Activated T-cell treated with anti-CD3 and anti-CD28 coated beads for 4 hours (primary cell): ENCODE measurements at regions not wholly inside any gene's neighbourhood (a gene's known extent, or its start where the extent isn't known, plus 50 kb on each side); places are given as distances from the start of the nearest gene placed in this dataset.

Experiments
- DNase-seq: peaks from one replicate; pipeline ENCODE4 v3.0.0-alpha.2; 2020

DNA sequence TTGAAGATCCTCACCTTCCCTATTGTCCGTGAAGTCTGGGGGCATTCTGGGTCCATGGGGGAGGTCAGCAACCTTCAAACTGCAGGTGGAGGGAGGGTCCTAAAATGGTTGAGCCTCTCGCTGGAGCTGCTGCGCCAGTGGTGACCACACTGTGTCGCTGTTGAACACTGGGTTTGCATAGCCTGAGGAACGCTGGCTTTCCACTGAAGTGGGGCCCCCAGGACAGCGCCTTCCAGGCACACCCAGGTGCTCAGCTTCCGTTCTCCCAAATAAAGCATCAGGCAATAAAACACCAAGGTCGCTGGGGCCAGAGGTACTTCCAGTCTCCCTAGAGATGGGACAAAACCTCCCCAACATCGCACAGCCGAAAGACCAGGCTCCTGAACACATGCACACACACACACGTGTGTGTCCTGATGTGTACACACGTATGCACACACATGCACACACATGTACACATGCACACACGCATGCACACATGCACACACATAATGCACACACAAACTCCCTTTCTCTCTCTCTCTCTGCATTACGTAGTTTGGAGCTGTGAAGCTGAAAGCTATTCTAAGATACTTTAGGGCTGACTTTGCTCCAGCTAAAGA, 120.6 kb downstream of the IRF8 start:
- no peak for DNase-seq

GRCh38 chr16:86020971-86021370, 122.0 kb downstream of the IRF8 start:
- no peak for DNase-seq

- no peak for DNase-seq
Observed at GRCh38 chr16:86022381-86022960, 123.5 kb downstream of the IRF8 start.

- DNase-seq = no peak
Observed at GRCh38 chr16:86024210-86024609, 125.2 kb downstream of the IRF8 start.

GRCh38 chr16:86025706-86026105, 126.7 kb downstream of the IRF8 start:
- no peak for DNase-seq

- DNase-seq = no peak
Observed at GRCh38 chr16:86026171-86026910, 127.4 kb downstream of the IRF8 start.

- no peak for DNase-seq
Observed at GRCh38 chr16:86026916-86027315, 128.0 kb downstream of the IRF8 start.

GRCh38 chr16:86027373-86028126, 128.6 kb downstream of the IRF8 start:
- DNase-seq = no peak

- no peak for DNase-seq
Observed at GRCh38 chr16:86029131-86029741, 130.3 kb downstream of the IRF8 start.

- DNase-seq = no peak
Observed at GRCh38 chr16:86030116-86030515, 131.2 kb downstream of the IRF8 start.

DNA sequence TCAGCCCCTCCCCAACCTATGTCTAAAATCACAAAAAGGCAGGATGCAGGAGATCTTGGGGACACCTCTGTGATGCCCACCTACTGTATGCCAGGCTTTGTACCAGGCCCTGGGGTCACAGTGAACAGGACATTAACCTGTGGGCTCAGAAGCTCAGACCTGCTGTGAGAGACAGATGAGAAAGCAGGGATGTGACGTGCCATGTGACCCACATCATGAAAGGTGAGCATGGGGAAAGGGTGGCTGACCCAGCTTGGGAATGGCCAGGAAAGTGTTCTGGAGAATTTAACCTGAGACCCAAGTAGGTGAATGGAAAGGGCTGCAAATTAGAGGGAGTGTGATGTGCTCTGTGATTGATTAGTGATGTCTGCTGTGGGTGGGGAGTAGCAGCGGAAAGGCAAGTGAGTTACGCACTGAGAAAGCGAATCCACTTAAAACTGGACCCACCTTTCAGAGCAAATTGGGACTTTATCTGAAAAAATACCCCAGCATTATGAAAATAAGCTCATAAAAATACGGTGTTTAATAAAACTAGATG, 132.2 kb downstream of the IRF8 start:
- DNase-seq = no peak

- no peak for DNase-seq
Observed at GRCh38 chr16:86033016-86033474, 134.1 kb downstream of the IRF8 start.

GRCh38 chr16:86033971-86034370, 135.0 kb downstream of the IRF8 start:
- DNase-seq = no peak

DNA sequence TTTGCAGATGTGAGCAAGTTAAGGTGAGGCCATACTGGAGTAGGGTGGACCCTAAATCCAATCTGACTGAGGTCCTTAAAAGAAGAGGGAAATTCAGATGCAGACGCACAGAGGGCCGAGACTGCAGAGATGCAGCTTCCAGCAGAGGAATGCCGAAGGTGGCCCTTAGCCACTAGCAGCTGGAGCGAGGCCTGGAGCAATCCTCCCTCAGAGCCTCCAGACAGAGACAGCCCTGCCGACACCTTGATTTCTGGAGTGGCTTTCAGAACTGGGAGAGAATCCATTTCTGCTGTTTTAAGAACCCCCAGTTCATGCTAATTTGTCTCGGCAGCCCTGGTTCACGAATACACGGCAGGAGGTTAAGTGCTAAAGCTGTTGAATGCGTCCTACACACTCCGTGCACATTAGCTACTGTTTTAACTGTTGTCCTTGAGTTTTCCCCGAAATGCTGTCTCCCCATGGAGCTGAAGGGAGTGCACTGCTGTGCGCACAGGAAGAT, 135.5 kb downstream of the IRF8 start:
- DNase-seq = no peak

DNA sequence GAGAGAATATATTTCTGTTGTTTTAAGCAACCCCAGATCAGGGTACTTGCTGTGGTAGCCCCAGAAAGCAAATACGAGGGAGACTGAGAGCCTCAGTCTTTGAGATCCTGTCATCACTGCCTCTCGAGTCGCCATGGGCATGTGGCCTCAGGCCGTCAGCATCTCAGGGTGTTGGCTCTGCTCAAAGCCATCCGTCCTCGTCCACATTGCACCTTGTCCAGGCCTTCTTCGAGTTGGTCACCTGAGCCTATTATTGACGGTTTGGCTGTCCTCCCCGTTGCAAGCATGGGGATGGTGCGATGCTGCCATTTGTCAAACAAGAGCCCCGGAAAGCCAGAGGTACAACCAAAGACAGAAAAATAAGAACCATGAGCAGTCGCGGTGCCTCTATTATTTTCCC, 136.9 kb downstream of the IRF8 start:
- no peak for DNase-seq

DNA sequence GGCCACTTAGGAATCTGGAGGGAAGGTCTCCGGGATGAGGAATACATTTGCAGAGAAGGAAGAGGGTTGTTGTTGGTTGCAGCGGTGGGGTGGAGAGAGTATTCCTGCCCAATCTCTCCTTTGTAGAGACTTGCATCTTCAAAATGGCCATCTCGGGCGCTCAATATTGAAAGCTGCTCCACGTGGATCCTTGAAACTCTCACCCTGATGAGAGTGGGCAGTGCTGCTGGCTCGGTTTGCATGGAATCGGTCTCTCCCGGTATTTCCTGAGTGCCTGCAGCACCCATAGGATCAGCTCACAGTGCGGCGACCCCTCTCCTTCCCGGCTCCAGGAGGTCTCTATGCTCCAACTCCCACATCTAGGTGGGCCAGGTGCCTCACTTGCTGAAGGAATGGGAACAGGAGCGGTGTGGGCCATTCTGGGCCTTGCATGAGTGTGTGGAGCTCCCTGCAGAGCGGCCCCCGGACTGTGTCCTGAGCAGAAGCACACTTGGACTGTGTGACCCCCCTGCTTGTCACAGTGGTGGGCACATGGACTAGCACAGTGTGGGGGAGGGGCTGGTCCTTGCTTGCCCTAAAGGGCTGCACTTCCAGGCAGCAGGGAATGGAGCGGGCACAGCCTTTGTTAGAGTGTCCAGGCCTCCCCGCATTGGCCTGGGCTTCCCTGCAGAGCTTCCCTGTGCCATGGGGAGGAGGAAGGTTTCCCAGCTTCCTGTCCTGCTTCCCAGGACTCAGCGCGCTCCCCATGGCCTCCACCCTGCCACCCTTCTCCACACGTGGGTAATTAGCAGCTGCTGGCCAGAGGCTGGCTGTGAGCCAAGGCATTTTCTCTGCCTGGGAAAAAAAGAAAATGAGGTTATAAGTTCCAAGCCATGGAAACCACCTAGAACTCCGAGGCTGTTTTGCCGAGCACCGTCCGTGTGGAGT, 139.3 kb downstream of the IRF8 start:
- DNase-seq = no peak

- no peak for DNase-seq
Observed at GRCh38 chr16:86038926-86039310, 140.0 kb downstream of the IRF8 start.

- no peak for DNase-seq
Observed at GRCh38 chr16:86039606-86040005, 140.6 kb downstream of the IRF8 start.

DNA sequence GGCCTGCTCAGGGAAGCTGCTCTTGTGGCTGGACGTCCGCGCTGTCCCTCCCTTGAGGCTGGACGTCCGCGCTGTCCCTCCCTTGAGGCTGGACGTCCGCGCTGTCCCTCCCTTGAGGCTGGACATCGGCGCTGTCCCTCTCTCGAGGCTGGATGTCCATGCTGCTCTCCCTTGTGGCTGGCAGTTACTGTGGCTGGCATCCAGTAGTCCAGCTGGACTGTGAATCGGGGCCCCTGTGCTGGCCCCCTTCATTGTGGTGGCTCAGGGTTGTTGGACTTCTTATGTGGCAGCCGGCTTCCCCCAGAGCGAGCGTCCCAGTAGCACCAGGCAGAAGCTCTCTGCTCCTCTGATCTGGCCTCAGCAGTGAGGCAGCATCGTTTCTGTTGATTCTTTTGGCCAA, 141.5 kb downstream of the IRF8 start:
- DNase-seq = no peak

DNA sequence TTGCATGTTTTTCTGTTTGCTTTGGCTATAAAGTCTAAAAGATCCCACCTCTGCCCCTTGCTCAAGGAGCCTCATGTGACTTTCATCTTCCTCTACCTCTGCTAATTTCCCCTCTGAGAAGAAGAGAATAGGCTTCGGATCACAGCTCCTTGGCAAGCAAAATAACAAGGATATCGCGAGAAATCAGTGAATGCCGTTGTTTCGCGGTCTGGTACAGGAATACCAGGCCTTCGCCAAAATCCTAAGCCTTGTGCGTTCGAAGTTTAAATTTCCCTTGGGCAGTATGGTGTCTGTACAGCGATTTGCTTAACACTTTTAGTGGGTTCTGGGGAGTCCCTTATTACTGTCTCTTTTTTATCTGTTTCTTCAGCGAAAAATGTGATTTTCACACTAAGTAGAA, 142.3 kb downstream of the IRF8 start:
- no peak for DNase-seq

DNA sequence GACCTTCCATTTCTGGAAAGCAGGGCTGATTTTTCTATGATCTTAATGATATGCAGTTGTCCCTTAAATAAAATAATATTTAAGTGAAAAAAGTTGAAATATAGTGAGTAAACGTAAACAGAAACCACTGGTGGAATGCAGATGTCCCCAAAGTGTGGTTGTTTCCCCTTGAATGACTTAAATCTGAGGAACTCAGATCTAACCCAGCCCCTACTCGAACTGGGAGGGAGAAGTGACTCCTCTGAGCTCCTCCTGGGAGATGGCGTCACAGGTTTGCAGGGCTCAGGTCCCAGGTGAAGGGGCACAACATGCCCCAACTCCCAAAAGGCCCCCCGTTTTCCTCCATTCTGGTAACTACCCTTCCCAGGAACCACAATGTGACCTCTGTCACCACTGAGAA, 142.8 kb downstream of the IRF8 start:
- no peak for DNase-seq

DNA sequence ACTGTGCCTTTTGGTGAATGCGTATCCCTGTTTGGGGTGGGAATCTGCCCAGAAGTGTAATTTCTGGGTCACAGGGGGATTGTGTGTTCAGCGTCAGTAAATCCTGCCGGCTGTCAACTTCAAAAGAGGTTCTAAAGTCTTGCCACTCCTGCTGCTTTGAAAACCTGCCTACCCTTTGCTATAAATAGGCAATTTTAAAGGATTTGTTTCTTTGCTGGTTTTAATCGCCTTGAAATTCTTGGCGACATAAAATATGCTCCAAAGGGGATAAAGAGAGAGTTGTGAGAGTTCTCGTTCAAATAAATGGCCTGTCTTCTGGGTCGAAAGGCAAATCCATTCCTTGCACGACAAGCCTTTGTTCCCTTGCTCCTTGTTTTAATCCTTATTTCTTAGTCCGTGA, 143.4 kb downstream of the IRF8 start:
- DNase-seq = no peak
